ENCODE measurements at regions not wholly inside any gene's neighbourhood (a gene's known extent, or its start where the extent isn't known, plus 50 kb on each side); places are given as distances from the start of the nearest gene placed in this dataset.

GRCh38 chr2:133849341-133849740, 281.1 kb upstream of the NCKAP5 start:
- no peak overlapping the region for H3K56ac ChIP-seq (replicated peaks; ENCODE audit: insufficient read length, low read depth, low read length)
- no peaks in the 10 kb centered on the region for H3K27me3 ChIP-seq (replicated peaks in 1 of 4; ENCODE audit: control insufficient read depth in 3 of 4, extremely low read depth in 1 of 4, insufficient read depth in 3 of 4, low read length in 3 of 4)
- no peak overlapping the region for H3K27ac ChIP-seq (ENCODE audit: low read depth, low read length)
- no peak overlapping the region for H3K18ac ChIP-seq (ENCODE audit: extremely low read depth, low read length)
- no peak overlapping the region for H2BK20ac ChIP-seq (ENCODE audit: low read length)
- no peak overlapping the region for H4K91ac ChIP-seq (replicated peaks; ENCODE audit: insufficient read length, low read length)
- no peak overlapping the region for H4K8ac ChIP-seq (ENCODE audit: extremely low read depth, insufficient read depth, low read length)
- no peak overlapping the region for H3K4me2 ChIP-seq (ENCODE audit: insufficient read depth in 1 of 2, low read depth in 2 of 2, low read length in 2 of 2)
- no peak overlapping the region for H2BK5ac ChIP-seq (ENCODE audit: low read depth, low read length)
- no peaks in the 10 kb centered on the region for H3K36me3 ChIP-seq (ENCODE audit: control insufficient read depth in 2 of 4, insufficient read depth in 4 of 4, low read length in 3 of 4)
- no peak overlapping the region for H3K4ac ChIP-seq (replicated peaks; ENCODE audit: insufficient read length, low read depth, low read length)
- H2AK5ac ChIP-seq (ENCODE audit: low read depth, low read length): no peak overlapping the region
- ChIA-PET CTCF (ENCODE audit: partially characterized antibody) (interaction anchor here (0.7 to 1.6 kb wide), 4 partner anchors 42 to 563 kb away, joined by 3 to 5 read pairs (median 4); no protein-coding TSS in a partner anchor), POLR2A (ENCODE audit: partially characterized antibody) (no interaction called here)
- no peak overlapping the region for H3K14ac ChIP-seq (ENCODE audit: insufficient read length)
- no peak overlapping the region for H2AFZ ChIP-seq (ENCODE audit: low read length)
- no peaks in the 10 kb centered on the region for H3K79me2 ChIP-seq (ENCODE audit: control insufficient read depth in 1 of 2, insufficient read depth in 2 of 2, low read length in 2 of 2)
- peaks cover 9 to 12% of the 10 kb centered on the region in 2 experiments; a peak in 2 of 4 replicates for H3K9me3 ChIP-seq (ENCODE audit: insufficient read depth in 2 of 2, low read depth in 1 of 2, low read length in 1 of 2)
- no peak overlapping the region for H2BK12ac ChIP-seq (ENCODE audit: low read depth, low read length)
- FAIRE-seq (no peak), DNase-seq (ENCODE audit: low read depth in 1 of 2, low spot score in 2 of 2) (no peak)
- no peak overlapping the region for H3K23ac ChIP-seq (ENCODE audit: insufficient read length)
- H3K4me3 ChIP-seq (ENCODE audit: extremely low read depth in 1 of 4, insufficient read depth in 2 of 4, low read depth in 3 of 4, low read length in 4 of 4): no peak overlapping the region
- no peaks in the 10 kb centered on the region for H3K23me2 ChIP-seq (ENCODE audit: low read depth, low read length)
- H2BK15ac ChIP-seq (ENCODE audit: low read length): no peak overlapping the region
- 81% methylated on average over 1 of the region's 1 CpG; no CpG with 5 or more reads in 1 of the 2 experiments for WGBS, 2 experiments (ENCODE audit: extremely low coverage in 1 of 2, insufficient coverage in 1 of 2, insufficient read length in 1 of 2, insufficient replicate concordance in 2 of 2, low coverage in 1 of 2, low lambda C conversion rate in 2 of 2, missing lambda C conversion rate in 1 of 2)
- H4K5ac ChIP-seq (ENCODE audit: insufficient read length, low read depth, low read length): no peak overlapping the region
- no peaks in the 10 kb centered on the region for H4K20me1 ChIP-seq (replicated peaks in 1 of 2; ENCODE audit: control insufficient read depth in 1 of 2, insufficient read depth in 2 of 2, low read length in 2 of 2)
- H2BK120ac ChIP-seq (replicated peaks; ENCODE audit: low read depth, low read length): no peak overlapping the region
- H3K79me1 ChIP-seq (ENCODE audit: low read depth, low read length): no peaks in the 10 kb centered on the region
- no peak overlapping the region for H3K9ac ChIP-seq (replicated peaks in 1 of 4; ENCODE audit: extremely low read depth in 1 of 4, low read depth in 3 of 4, low read length in 3 of 4)
- H3K4me1 ChIP-seq (replicated peaks in 1 of 4; ENCODE audit: control insufficient read depth in 3 of 4, insufficient read depth in 4 of 4, low read length in 3 of 4): no peaks in the 10 kb centered on the region
- no peak for TF ChIP-seq TCF12 (IDR thresholded peaks at IDR 0.05; ENCODE audit: low read depth, low read length)
- no peak for TF ChIP-seq POLR2A (IDR thresholded peaks at IDR 0.05; ENCODE audit: control extremely low read depth in 1 of 2, low read depth in 2 of 2, low read length in 2 of 2)
- TF ChIP-seq RNF2 (IDR thresholded peaks at IDR 0.05; ENCODE audit: borderline replicate concordance, low read depth, low read length, missing control alignments, poor library complexity, severe bottlenecking): no peak
- no peak for TF ChIP-seq CHD1 (IDR thresholded peaks at IDR 0.05; ENCODE audit: low read depth, low read length)
- TF ChIP-seq TAF7 (optimal IDR thresholded peaks at IDR 0.05; ENCODE audit: borderline replicate concordance, low read depth, low read length): no peak
- TF ChIP-seq KDM4A (IDR thresholded peaks at IDR 0.05; ENCODE audit: low read depth, low read length, severe bottlenecking): no peak
- TF ChIP-seq ATF3 (IDR thresholded peaks at IDR 0.05; ENCODE audit: insufficient read depth, low read depth, low read length): no peak
- no peak for TF ChIP-seq NANOG (IDR thresholded peaks at IDR 0.05; ENCODE audit: insufficient read depth, low read depth, low read length, poor library complexity, severe bottlenecking)
- TF ChIP-seq JUND (IDR thresholded peaks at IDR 0.05; ENCODE audit: low read length): no peak
- no peak for TF ChIP-seq RBBP5 (IDR thresholded peaks at IDR 0.05; ENCODE audit: borderline replicate concordance, low read depth, low read length)

Data from H1 (cell line).